H9 (cell line): ENCODE measurements at regions not wholly inside any gene's neighbourhood (a gene's known extent, or its start where the extent isn't known, plus 50 kb on each side); places are given as distances from the start of the nearest gene placed in this dataset.

ENCODE experiments used
- DNase-seq: peaks from one replicate; pipeline ENCODE4 v3.0.0-alpha.2; 2017
- H2AFZ ChIP-seq: one replicate; pipeline ENCODE4 v1.6.1; 2013; ENCODE audit warnings: mild to moderate bottlenecking, low read length, control low read depth, moderate library complexity
- H2AK5ac ChIP-seq: 2 replicates; pipeline ENCODE4 v1.6.1; 2013; ENCODE audit warnings: low read length, control low read depth, mixed read lengths; ENCODE audit not compliant: insufficient read length
- H2BK120ac ChIP-seq: one replicate; pipeline ENCODE4 v1.6.1; 2013; ENCODE audit warnings: low read depth, mild to moderate bottlenecking, low read length, control low read depth, inconsistent platforms; ENCODE audit not compliant: poor library complexity, severe bottlenecking
- H2BK12ac ChIP-seq: 2 replicates; pipeline ENCODE4 v1.6.1; 2013; ENCODE audit warnings: low read length, control low read depth, mixed read lengths, low read depth; ENCODE audit not compliant: insufficient read length
- H2BK15ac ChIP-seq: 2 replicates; pipeline ENCODE4 v1.6.1; 2013; ENCODE audit warnings: low read depth, low read length, control low read depth
- H2BK20ac ChIP-seq: one replicate; pipeline ENCODE4 v1.6.1; 2013; ENCODE audit warnings: low read depth, mild to moderate bottlenecking, low read length, control low read depth, inconsistent platforms; ENCODE audit not compliant: poor library complexity, severe bottlenecking
- H2BK5ac ChIP-seq: 2 replicates; pipeline ENCODE4 v1.6.1; 2013; ENCODE audit warnings: low read length, control low read depth, mixed read lengths; ENCODE audit not compliant: insufficient read length
- H3K14ac ChIP-seq: 2 replicates; pipeline ENCODE4 v1.6.1; 2013; ENCODE audit warnings: low read length, control low read depth; ENCODE audit not compliant: insufficient read depth
- H3K18ac ChIP-seq: 2 replicates; pipeline ENCODE4 v1.6.1; 2013; ENCODE audit warnings: low read depth, mild to moderate bottlenecking, mixed read lengths, low read length, control low read depth; ENCODE audit not compliant: insufficient read length
- H3K23ac ChIP-seq: 2 replicates; pipeline ENCODE4 v1.6.1; 2013; ENCODE audit warnings: low read length, control low read depth, mixed read lengths, low read depth; ENCODE audit not compliant: insufficient read length
- H3K23me2 ChIP-seq: 2 replicates; pipeline ENCODE4 v1.6.1; 2013; ENCODE audit warnings: low read depth, mild to moderate bottlenecking, mixed read lengths, low read length, control low read depth; ENCODE audit not compliant: insufficient read length, poor library complexity, severe bottlenecking
- H3K27ac ChIP-seq: 2 replicates; pipeline ENCODE4 v1.5.1; 2013; ENCODE audit warnings: low read length, control low read depth, mixed read lengths, low read depth; ENCODE audit not compliant: insufficient read length
- H3K27me3 ChIP-seq: 2 replicates; pipeline ENCODE4 v1.6.1; 2013; ENCODE audit warnings: low read length, control low read depth, inconsistent platforms; ENCODE audit not compliant: insufficient read depth
- H3K4ac ChIP-seq: 2 replicates; pipeline ENCODE4 v1.6.1; 2013; ENCODE audit warnings: low read depth, mild to moderate bottlenecking, control low read depth, inconsistent platforms, low read length, moderate library complexity
- H3K4me1 ChIP-seq: 2 replicates; pipeline ENCODE4 v1.6.1; 2013; ENCODE audit warnings: low read length, control low read depth, inconsistent platforms; ENCODE audit not compliant: insufficient read depth
- H3K4me2 ChIP-seq: 2 replicates; pipeline ENCODE4 v1.6.1; 2013; ENCODE audit warnings: low read length, control low read depth, mixed read lengths; ENCODE audit not compliant: insufficient read length, insufficient read depth
- H3K56ac ChIP-seq: 2 replicates; pipeline ENCODE4 v1.6.1; 2013; ENCODE audit warnings: low read depth, mild to moderate bottlenecking, mixed read lengths, low read length, control low read depth; ENCODE audit not compliant: insufficient read length
- H3K79me1 ChIP-seq: 2 replicates; pipeline ENCODE4 v1.6.1; 2013; ENCODE audit warnings: low read depth, mild to moderate bottlenecking, moderate library complexity, low read length, control low read depth, inconsistent platforms; ENCODE audit not compliant: insufficient read depth, poor library complexity, severe bottlenecking
- H3K79me2 ChIP-seq: 2 replicates; pipeline ENCODE4 v1.6.1; 2013; ENCODE audit warnings: low read length, control low read depth, inconsistent platforms; ENCODE audit not compliant: insufficient read depth
- H3K9ac ChIP-seq: 2 replicates; pipeline ENCODE4 v1.6.1; 2013; ENCODE audit warnings: low read length, control low read depth, mixed read lengths; ENCODE audit not compliant: insufficient read length; ENCODE audit errors: extremely low read depth
- H3K9me3 ChIP-seq: one replicate; pipeline ENCODE4 v1.6.1; 2013; ENCODE audit warnings: low read depth, low read length, inconsistent platforms; ENCODE audit not compliant: control insufficient read depth
- H3T11ph ChIP-seq: one replicate; pipeline ENCODE4 v1.6.1; 2013; ENCODE audit warnings: mild to moderate bottlenecking, low read length, control low read depth, inconsistent platforms
- H4K20me1 ChIP-seq: one replicate; pipeline ENCODE4 v1.6.1; 2013; ENCODE audit not compliant: control insufficient read depth, insufficient read length, insufficient read depth
- H4K5ac ChIP-seq: 2 replicates; pipeline ENCODE4 v1.6.1; 2013; ENCODE audit warnings: low read depth, mild to moderate bottlenecking, mixed read lengths, low read length, control low read depth; ENCODE audit not compliant: insufficient read length
- H4K8ac ChIP-seq: replicated peaks from 2 replicates; pipeline ENCODE4 v1.6.1; 2013; ENCODE audit warnings: low read length, control low read depth, mixed read lengths, low read depth; ENCODE audit not compliant: insufficient read length
- H4K91ac ChIP-seq: 2 replicates; pipeline ENCODE4 v1.6.1; 2013; ENCODE audit warnings: low read depth, mild to moderate bottlenecking, moderate library complexity, mixed read lengths, low read length, control low read depth; ENCODE audit not compliant: insufficient read length
- H3K27ac Mint-ChIP-seq, 3 experiments: 2 replicates in 2 of 3; 3 replicates in 1 of 3; pipeline ENCODE4 v1.8.0; 2020 to 2021; ENCODE audit warnings: mixed read lengths in 3 of 3, mild to moderate bottlenecking in 1 of 3, moderate library complexity in 1 of 3
- H3K27me3 Mint-ChIP-seq: 2 replicates; pipeline ENCODE4 v1.8.0; 2021; ENCODE audit warnings: low read depth, mild to moderate bottlenecking, moderate library complexity, mixed read lengths
- H3K36me3 Mint-ChIP-seq, 3 experiments: 2 replicates in 2 of 3; 3 replicates in 1 of 3; pipeline ENCODE4 v1.8.0; 2020 to 2021; ENCODE audit warnings: low read depth in 3 of 3, mixed read lengths in 3 of 3; ENCODE audit not compliant: insufficient read depth in 1 of 3
- H3K4me1 Mint-ChIP-seq, 2 experiments: 2 replicates each; pipeline ENCODE4 v1.8.0; 2020; ENCODE audit warnings: mixed read lengths in 2 of 2
- H3K4me3 Mint-ChIP-seq, 2 experiments: 2 replicates in 1 of 2; 3 replicates in 1 of 2; pipeline ENCODE4 v1.8.0; 2020 to 2021; ENCODE audit warnings: mild to moderate bottlenecking in 2 of 2, mixed read lengths in 2 of 2, moderate library complexity in 1 of 2
- H3K9me3 Mint-ChIP-seq, 2 experiments: 2 replicates in 1 of 2; 3 replicates in 1 of 2; pipeline ENCODE4 v1.8.0; 2020; ENCODE audit warnings: mild to moderate bottlenecking in 2 of 2, mixed read lengths in 2 of 2, moderate library complexity in 1 of 2
- whole genome bisulfite sequencing: extraction: QIAGEN DNeasy Blood & Tissue Kit; methylation state at CpG from one replicate; pipeline ENCODE4 v1.1.7; 2013; ENCODE audit warnings: missing lambda C conversion rate, low lambda C conversion rate, mixed read lengths; ENCODE audit not compliant: insufficient read length; ENCODE audit errors: extremely low coverage; 5-methylcytosine and 5-hydroxymethylcytosine counted together
- TF ChIP-seq, protein P1 (sequence below): fragments of 200-600 bp; sonication (generic); conservative IDR thresholded peaks from 3 replicates; pipeline ENCODE4 v1.8.0; 2021; ENCODE audit warnings: antibody characterized with exemption, mild to moderate bottlenecking

DNA sequence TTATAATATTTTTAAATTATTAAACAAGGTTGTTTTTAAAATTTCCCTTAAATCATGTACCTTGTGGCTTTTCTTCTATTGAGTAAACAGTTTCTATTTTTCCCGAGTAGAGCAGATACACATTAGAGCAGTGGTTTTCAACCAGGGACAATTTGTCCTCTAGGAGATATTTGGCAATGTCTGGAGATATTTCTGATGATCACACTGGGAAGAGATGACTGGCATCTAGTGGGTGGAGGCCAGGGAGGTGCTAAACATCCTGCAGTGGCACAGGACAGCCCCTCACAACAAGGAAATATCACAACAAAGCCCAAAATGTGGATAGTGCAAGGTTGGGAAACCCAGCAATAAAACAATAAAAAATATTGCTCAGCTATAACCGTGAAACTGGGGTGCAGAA is 113.0 kb upstream of the PTPRG start:
- no peaks in the 10 kb centered on the region for H3K36me3 Mint-ChIP-seq
- Histone ChIP-seq H2BK15ac (no peak overlapping the region), H3K27ac (no peak overlapping the region), H3K14ac (no peak overlapping the region), H2BK20ac (no peak overlapping the region), H3K9me3 (no peaks in the 10 kb centered on the region), H3K4me1 (no peaks in the 10 kb centered on the region), H3K79me2 (no peaks in the 10 kb centered on the region), H3K23me2 (no peaks in the 10 kb centered on the region), H4K5ac (no peak overlapping the region), H4K91ac (no peak overlapping the region), H2AFZ (no peak overlapping the region), H3K4me2 (no peak overlapping the region), H3K18ac (no peak overlapping the region), H2BK12ac (no peak overlapping the region), H3K56ac (no peak overlapping the region), H3K9ac (no peak overlapping the region), H4K20me1 (no peaks in the 10 kb centered on the region), H3T11ph (no peak overlapping the region), H2BK120ac (no peak overlapping the region), H3K27me3 (no peaks in the 10 kb centered on the region), H3K4ac (no peak overlapping the region), H3K79me1 (no peaks in the 10 kb centered on the region), H2BK5ac (no peak overlapping the region), H4K8ac (no peak overlapping the region), H3K23ac (no peak overlapping the region), H2AK5ac (no peak overlapping the region)
- H3K9me3 Mint-ChIP-seq = no peaks in the 10 kb centered on the region
- DNase-seq = no peak
- TF ChIP-seq, protein P1, sequence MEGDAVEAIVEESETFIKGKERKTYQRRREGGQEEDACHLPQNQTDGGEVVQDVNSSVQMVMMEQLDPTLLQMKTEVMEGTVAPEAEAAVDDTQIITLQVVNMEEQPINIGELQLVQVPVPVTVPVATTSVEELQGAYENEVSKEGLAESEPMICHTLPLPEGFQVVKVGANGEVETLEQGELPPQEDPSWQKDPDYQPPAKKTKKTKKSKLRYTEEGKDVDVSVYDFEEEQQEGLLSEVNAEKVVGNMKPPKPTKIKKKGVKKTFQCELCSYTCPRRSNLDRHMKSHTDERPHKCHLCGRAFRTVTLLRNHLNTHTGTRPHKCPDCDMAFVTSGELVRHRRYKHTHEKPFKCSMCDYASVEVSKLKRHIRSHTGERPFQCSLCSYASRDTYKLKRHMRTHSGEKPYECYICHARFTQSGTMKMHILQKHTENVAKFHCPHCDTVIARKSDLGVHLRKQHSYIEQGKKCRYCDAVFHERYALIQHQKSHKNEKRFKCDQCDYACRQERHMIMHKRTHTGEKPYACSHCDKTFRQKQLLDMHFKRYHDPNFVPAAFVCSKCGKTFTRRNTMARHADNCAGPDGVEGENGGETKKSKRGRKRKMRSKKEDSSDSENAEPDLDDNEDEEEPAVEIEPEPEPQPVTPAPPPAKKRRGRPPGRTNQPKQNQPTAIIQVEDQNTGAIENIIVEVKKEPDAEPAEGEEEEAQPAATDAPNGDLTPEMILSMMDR = no peak
- no peaks in the 10 kb centered on the region for H3K4me1 Mint-ChIP-seq
- no peak overlapping the region for H3K4me3 Mint-ChIP-seq
- H3K27ac Mint-ChIP-seq = no peak overlapping the region
- H3K27me3 Mint-ChIP-seq = no peaks in the 10 kb centered on the region
- WGBS = no CpG with 5 or more reads among the region's 2 CpGs
